Endodermal cell (in vitro differentiated cells): ENCODE measurements at regions not wholly inside any gene's neighbourhood (a gene's known extent, or its start where the extent isn't known, plus 50 kb on each side); places are given as distances from the start of the nearest gene placed in this dataset.
"Not testable (repeated sequence)": the region's sequence is repeated elsewhere in the genome, so short reads cannot be mapped to it uniquely, and the experiment has no call there.

Experiments
- DNase-seq: peaks from one replicate; pipeline ENCODE4 v3.0.0-alpha.2; 2017
- H3K27ac ChIP-seq: 2 replicates; pipeline ENCODE4 v1.5.1; 2013; ENCODE audit warnings: mild to moderate bottlenecking, low read depth, low read length, moderate library complexity
- H3K27me3 ChIP-seq: 2 replicates; pipeline ENCODE4 v1.6.1; 2013; ENCODE audit warnings: mild to moderate bottlenecking, low read length, moderate library complexity; ENCODE audit not compliant: insufficient read depth, control insufficient read depth, poor library complexity, severe bottlenecking
- H3K36me3 ChIP-seq: 2 replicates; pipeline ENCODE4 v1.7.0; 2013; ENCODE audit warnings: mild to moderate bottlenecking, low read length, moderate library complexity; ENCODE audit not compliant: control insufficient read depth, insufficient read depth
- H3K4me1 ChIP-seq: one replicate; pipeline ENCODE4 v1.7.0; 2013; ENCODE audit warnings: low read length; ENCODE audit not compliant: control insufficient read depth, insufficient read depth
- H3K4me3 ChIP-seq: 2 replicates; pipeline ENCODE4 v1.5.1; 2013; ENCODE audit warnings: mild to moderate bottlenecking, low read length, moderate library complexity
- H3K9ac ChIP-seq: 2 replicates; pipeline ENCODE4 v1.6.1; 2013; ENCODE audit warnings: mild to moderate bottlenecking, low read length, moderate library complexity; ENCODE audit not compliant: poor library complexity, severe bottlenecking; ENCODE audit errors: extremely low read depth
- H3K9me3 ChIP-seq: 2 replicates; pipeline ENCODE4 v1.6.1; 2013; ENCODE audit warnings: mild to moderate bottlenecking, low read length, moderate library complexity; ENCODE audit not compliant: control insufficient read depth
- H3K27ac Mint-ChIP-seq: 2 replicates; pipeline ENCODE4 v1.8.0; 2020; ENCODE audit warnings: mixed read lengths
- H3K27me3 Mint-ChIP-seq: 2 replicates; pipeline ENCODE4 v1.8.0; 2021; ENCODE audit warnings: mild to moderate bottlenecking, mixed read lengths; ENCODE audit not compliant: insufficient read depth
- H3K36me3 Mint-ChIP-seq: 2 replicates; pipeline ENCODE4 v1.8.0; 2020; ENCODE audit warnings: low read depth, mixed read lengths
- H3K4me1 Mint-ChIP-seq: 2 replicates; pipeline ENCODE4 v1.8.0; 2020; ENCODE audit warnings: mixed read lengths
- H3K4me3 Mint-ChIP-seq: 2 replicates; pipeline ENCODE4 v1.8.0; 2020; ENCODE audit warnings: mild to moderate bottlenecking, moderate library complexity, mixed read lengths
- H3K9me3 Mint-ChIP-seq: 2 replicates; pipeline ENCODE4 v1.8.0; 2020; ENCODE audit warnings: mild to moderate bottlenecking, mixed read lengths
- WGBS, 2 experiments: methylation state at CpG; one replicate each; pipeline versions ENCODE4 v1.1.5 to v1.1.7; 2013; ENCODE audit warnings: missing lambda C conversion rate in 2 of 2, mixed read lengths in 1 of 2; ENCODE audit not compliant: insufficient coverage in 1 of 2, insufficient read length in 1 of 2; 5-methylcytosine and 5-hydroxymethylcytosine counted together

GRCh38 chr17:22044706-22045246, 352.5 kb downstream of the KCNJ18 start:
- not testable (repeated sequence) for H3K27me3 ChIP-seq, H3K9ac ChIP-seq, H3K4me3 ChIP-seq, DNase-seq, H3K4me1 ChIP-seq, H3K27ac Mint-ChIP-seq, H3K4me1 Mint-ChIP-seq, H3K36me3 Mint-ChIP-seq, H3K9me3 ChIP-seq, H3K27ac ChIP-seq, H3K4me3 Mint-ChIP-seq, H3K27me3 Mint-ChIP-seq, H3K36me3 ChIP-seq
- WGBS, 2 experiments, result 90 to 92% methylated on average over 4 to 28 of the region's 32 CpGs
- H3K9me3 Mint-ChIP-seq, result peaks cover 36% of the 10 kb centered on the region

- DNase-seq, H3K4me1 Mint-ChIP-seq, H3K27ac ChIP-seq, H3K36me3 ChIP-seq, H3K27ac Mint-ChIP-seq, H3K27me3 Mint-ChIP-seq, H3K4me3 ChIP-seq, H3K9me3 ChIP-seq, H3K27me3 ChIP-seq, H3K4me3 Mint-ChIP-seq, H3K36me3 Mint-ChIP-seq, H3K4me1 ChIP-seq, H3K9ac ChIP-seq: not testable (repeated sequence)
- peaks cover 42% of the 10 kb centered on the region for H3K9me3 Mint-ChIP-seq
- 79 to 89% methylated on average over 4 to 6 of the region's 6 CpGs for WGBS, 2 experiments
Measured at GRCh38 chr17:22047521-22047920, 355.2 kb downstream of the KCNJ18 start.

GRCh38 chr17:22048226-22048625, 355.9 kb downstream of the KCNJ18 start:
- not testable (repeated sequence) for H3K9ac ChIP-seq, H3K27me3 ChIP-seq, H3K27me3 Mint-ChIP-seq, H3K27ac Mint-ChIP-seq, H3K9me3 ChIP-seq, H3K4me3 ChIP-seq, DNase-seq, H3K36me3 Mint-ChIP-seq, H3K27ac ChIP-seq, H3K36me3 ChIP-seq, H3K4me1 Mint-ChIP-seq, H3K4me3 Mint-ChIP-seq, H3K4me1 ChIP-seq
- H3K9me3 Mint-ChIP-seq, result peaks cover 40% of the 10 kb centered on the region
- 80 to 86% methylated on average over 1 to 5 of the region's 5 CpGs for WGBS, 2 experiments

- H3K4me3 Mint-ChIP-seq, DNase-seq, H3K27me3 ChIP-seq, H3K36me3 ChIP-seq, H3K4me1 ChIP-seq, H3K4me3 ChIP-seq, H3K4me1 Mint-ChIP-seq, H3K27me3 Mint-ChIP-seq, H3K36me3 Mint-ChIP-seq, H3K9me3 ChIP-seq, H3K9ac ChIP-seq, H3K27ac ChIP-seq, H3K27ac Mint-ChIP-seq: not testable (repeated sequence)
- peaks cover 29% of the 10 kb centered on the region for H3K9me3 Mint-ChIP-seq
- WGBS, 2 experiments, result no CpG with 5 or more reads among the region's 3 CpGs
Measured at GRCh38 chr17:22050766-22051165, 358.4 kb downstream of the KCNJ18 start.

- not testable (repeated sequence) for H3K36me3 Mint-ChIP-seq, H3K27me3 Mint-ChIP-seq, H3K4me3 Mint-ChIP-seq, H3K4me1 ChIP-seq, H3K4me1 Mint-ChIP-seq, H3K4me3 ChIP-seq, H3K9ac ChIP-seq, H3K9me3 ChIP-seq, H3K36me3 ChIP-seq, H3K27ac Mint-ChIP-seq, DNase-seq, H3K27me3 ChIP-seq, H3K27ac ChIP-seq
- H3K9me3 Mint-ChIP-seq, result peaks cover 40% of the 10 kb centered on the region
Measured at GRCh38 chr17:22052715-22053114, 360.4 kb downstream of the KCNJ18 start.

GRCh38 chr17:22056566-22056965, 364.2 kb downstream of the KCNJ18 start:
- H3K27ac Mint-ChIP-seq, H3K4me1 Mint-ChIP-seq, H3K4me3 ChIP-seq, H3K9ac ChIP-seq, H3K36me3 Mint-ChIP-seq, H3K27me3 ChIP-seq, DNase-seq, H3K27me3 Mint-ChIP-seq, H3K36me3 ChIP-seq, H3K9me3 ChIP-seq, H3K27ac ChIP-seq, H3K4me3 Mint-ChIP-seq, H3K4me1 ChIP-seq: not testable (repeated sequence)
- H3K9me3 Mint-ChIP-seq, result peaks cover 35% of the 10 kb centered on the region
- WGBS, 2 experiments, result 88% methylated on average over 1 of the region's 1 CpG; no CpG with 5 or more reads in 1 of the 2 experiments

GRCh38 chr17:22075918-22076317, 383.6 kb downstream of the KCNJ18 start:
- H3K4me3 ChIP-seq, H3K27me3 ChIP-seq, H3K27ac Mint-ChIP-seq, H3K27me3 Mint-ChIP-seq, H3K9ac ChIP-seq, H3K27ac ChIP-seq, H3K36me3 Mint-ChIP-seq, H3K4me1 ChIP-seq, H3K9me3 ChIP-seq, DNase-seq, H3K4me3 Mint-ChIP-seq, H3K4me1 Mint-ChIP-seq, H3K36me3 ChIP-seq: not testable (repeated sequence)
- WGBS, 2 experiments, result 94% methylated on average over 2 of the region's 4 CpGs; no CpG with 5 or more reads in 1 of the 2 experiments
- H3K9me3 Mint-ChIP-seq, result peaks cover 33% of the 10 kb centered on the region
